GM21381 (cell line): ENCODE measurements at regions not wholly inside any gene's neighbourhood (a gene's known extent, or its start where the extent isn't known, plus 50 kb on each side); places are given as distances from the start of the nearest gene placed in this dataset.

Experiments used
- ATAC-seq: cut with Tn5 transposase; IDR thresholded peaks from one replicate; pipeline ENCODE4 v1.9.1; 2021; ENCODE audit warnings: mild to moderate bottlenecking, moderate library complexity; ENCODE audit not compliant: unreplicated experiment

DNA sequence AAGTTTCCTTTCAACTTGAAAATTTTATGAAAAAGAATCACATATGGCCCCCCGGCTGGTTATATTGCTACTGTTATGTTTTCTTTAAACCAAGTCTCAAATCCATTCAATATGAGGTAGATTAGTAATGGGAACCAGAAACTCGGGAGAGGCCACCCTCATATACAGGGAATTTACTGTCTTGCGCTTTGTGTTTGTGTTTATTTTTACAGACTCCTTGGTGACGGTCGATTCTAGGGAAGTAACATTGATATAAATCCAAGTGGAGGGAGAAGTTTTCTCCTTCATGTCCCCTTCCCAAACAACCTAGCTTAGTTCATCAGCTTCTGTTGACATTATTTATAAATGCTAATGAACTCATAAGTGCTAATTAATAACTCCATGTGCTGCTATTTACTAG lies 163.5 kb upstream of the LMO4 start:
- ATAC-seq = no peak

DNA sequence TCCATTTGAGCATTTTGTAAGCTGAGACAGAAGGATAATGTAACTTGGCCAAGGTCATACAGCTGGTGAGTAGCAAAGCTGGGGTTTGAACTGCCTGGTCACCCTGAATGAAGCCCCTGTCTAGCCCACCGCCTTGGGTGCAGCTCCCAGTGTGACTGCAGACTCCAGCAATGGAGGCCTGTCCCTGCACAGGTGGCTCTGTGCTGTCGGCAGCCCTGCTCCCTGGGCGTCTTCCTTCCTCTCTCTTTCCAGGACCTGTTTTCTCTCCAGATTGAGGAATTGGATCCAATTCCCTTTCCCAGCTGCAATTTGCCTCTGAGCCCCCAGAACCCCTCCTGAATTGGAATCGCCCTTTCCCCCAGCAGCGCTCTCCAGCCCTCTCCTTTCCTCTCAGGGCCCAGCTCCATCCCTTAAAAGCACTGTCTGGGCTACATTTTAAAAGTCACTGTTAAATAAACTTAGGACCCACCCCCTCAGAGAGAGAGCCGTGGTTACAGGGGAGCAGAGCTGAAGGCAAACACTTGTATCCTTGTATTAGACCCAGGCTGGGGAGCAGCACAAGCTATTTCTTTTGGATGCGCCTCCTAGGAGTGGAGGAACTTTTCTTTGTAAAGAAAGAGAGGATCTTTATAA lies 161.4 kb upstream of the LMO4 start:
- ATAC-seq = no peak

DNA sequence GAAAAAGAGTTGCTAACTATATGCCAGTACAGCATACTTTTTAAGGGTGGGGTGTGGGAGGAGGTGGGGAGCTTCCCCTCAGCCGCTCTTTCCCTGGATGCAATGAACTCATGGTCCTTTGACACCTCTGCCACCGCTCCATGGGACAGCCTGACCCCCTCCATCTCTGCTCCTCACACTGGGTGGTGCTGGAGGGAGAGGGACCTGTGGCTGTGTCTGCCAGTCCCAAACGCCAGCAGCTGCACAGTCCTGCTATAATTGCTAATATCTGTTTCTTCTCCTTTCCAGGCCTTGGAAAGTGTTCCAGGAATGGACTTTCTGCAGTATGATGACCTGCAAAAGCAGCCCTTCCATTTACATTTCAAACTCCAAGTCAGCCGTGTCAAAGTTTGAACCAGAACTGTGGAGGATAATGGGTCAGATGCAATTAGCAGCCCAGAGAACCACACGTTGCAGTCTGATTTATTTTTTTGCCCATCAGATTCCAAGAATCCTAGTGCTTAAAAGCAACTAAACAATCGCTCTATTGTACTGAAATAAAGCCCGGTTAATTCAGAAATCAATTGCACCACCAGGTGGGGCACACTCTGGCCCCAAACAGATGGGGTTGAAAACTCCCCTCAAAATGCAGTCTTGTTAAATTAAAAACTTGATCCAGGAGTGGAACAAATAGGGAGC lies 160.7 kb upstream of the LMO4 start:
- no peak for ATAC-seq

DNA sequence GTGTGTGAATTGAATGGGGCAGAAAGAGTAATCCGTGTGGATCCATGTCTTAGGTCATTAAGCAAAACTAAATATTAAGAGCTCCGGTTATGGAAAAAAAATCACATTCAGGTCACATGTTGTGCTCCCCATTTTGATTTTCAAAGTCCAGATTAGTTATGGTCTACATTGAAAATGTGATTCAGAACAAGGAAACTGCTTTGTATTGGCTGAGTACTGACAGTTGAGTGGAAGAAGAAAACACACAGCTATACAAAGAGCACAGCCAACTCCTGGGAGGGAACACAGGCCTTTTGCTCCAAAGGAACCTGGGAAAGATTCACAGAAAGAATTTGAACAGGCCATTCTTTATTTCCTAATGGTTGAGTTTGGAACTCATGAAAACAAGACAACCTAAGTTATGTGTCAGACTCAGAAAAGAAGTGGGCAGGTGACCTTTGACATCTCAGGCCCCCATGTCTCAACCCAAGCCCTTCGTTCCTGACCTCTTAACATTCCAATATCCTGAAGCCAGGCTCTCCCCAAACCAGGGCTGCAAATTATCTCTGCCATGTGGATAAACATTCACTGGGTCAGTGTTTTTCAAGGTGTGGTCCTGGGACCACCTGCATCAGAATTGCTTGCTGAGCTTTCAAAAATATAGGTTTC lies 159.3 kb upstream of the LMO4 start:
- ATAC-seq = no peak

DNA sequence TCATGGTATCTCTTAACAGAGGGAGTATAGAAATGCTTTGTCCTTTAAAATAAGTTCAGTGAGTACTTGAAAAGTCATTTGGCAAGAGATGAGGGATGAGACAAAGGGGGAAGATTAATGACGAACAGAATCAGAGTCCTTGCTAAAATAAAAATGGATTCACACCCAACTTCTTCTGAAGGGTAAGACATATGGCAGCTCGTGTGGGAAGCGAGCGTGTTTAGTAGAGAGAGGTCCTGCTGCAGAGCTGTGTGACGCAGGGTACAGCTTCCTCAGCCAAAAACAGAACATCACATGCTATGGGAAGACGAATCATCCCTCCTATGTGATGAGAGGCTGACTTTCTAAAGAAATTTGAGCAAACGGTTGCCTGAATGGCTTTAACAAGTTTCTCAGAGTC lies 158.5 kb upstream of the LMO4 start:
- ATAC-seq = no peak

DNA sequence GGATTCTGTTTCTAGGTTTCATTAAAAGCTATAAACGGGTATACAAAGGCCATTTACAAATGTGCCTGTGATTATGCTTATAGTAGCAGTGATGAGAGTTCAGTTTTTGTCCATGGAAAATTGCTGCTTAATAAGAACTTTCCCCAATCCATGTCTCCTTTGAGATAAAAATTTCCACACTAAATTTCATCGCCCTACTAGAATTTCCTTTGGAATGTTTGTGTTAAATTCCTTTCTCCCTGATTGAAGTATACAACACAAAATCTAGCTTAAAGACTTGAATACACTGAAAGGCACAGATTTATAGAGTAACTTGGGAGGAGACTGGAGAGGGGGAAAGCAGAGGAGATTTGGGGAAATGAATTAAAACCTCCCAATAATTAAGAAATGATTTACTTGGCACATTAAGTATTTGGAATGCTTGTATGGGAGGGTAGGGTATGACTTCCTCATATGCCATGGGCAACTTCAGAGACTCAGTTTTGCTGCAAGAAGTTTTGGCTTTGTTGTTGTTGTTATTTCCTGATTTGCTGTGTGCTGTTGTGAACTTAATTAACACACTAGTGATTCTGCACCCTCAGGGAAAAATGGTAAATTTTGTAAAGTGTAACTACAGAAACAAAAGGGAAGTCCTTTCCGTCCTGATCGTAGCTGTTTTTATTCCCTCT lies 157.6 kb upstream of the LMO4 start:
- ATAC-seq = no peak

DNA sequence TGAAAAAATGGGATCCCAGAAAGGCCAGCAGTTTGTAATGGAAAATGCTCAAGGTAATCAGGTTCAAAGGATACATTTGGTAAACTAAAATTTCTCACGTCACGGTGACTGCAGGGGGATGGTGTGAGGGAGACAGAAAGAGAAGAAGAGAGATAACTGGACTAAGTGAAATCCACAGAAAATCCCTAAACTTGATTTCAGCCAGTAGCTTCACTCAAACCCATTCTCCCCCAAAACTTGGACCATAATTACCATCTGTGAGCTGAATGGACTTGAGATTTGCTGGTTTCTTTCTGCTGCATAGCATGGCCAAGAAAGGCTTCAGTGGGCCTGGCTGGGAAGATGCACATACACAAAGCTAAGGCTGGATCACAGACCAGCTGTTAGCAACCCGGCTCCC lies 155.4 kb upstream of the LMO4 start:
- no peak for ATAC-seq

DNA sequence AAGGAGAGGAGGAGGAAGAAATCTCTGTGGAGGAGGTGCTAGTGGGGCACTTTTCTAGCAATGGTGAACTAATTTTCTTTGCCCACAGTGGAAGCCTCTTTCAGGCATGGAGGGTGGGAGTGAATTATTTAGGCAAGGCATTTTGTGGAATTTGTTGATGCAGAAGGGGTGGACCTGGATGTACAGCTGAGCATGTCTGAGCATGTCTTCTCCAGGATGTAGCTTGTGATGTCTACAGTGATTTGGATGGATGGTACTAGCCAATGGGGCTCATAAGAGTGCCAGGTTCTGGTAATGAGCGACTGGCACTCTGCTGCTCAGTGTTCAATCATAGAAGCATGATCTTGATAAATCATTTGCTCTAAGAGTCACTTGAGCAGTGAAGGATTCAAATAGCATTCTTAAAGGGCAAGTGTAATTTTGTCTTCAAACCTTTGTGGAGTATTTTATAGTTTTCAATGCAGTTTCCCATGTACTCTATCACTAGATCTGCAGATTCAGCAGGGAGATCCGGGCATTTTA lies 153.9 kb upstream of the LMO4 start:
- ATAC-seq = no peak

DNA sequence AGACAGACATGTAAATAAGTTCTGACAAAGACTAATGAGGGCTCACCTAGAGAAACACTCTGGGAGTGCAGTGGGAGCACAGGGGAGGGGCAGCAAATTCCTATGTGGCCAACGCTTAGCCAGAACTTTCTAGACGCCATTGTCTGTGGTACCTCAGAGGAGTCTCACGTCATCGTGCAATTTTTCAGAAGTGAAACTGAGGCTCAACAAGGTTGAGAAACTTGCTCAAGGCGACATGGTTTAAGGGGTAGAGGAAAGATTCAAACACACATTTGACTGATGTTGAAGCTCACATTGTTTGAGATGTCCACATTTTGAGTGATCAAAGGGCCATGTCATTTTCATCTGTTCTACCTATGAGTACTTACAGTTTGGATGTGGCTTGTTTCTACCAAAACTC lies 152.6 kb upstream of the LMO4 start:
- ATAC-seq = no peak

DNA sequence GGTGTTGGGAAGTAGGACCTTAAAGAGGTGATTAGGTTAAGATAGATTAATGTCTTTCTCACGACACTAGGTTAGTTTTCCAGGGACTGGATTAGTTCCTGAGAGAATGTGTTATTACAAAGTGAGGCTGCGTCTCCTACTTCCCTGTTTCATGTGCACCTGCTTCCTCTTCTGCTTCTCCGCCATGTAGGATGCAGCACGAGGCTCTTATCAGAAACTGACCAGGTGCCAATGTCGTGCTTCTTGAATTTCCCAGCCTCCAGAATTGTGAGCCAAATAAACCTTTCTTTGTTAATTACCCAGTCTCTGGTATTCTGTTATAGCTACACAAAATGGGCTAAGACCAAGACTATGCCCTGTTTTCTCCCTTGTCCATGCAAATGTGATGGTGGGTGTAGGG lies 152.2 kb upstream of the LMO4 start:
- no peak for ATAC-seq

DNA sequence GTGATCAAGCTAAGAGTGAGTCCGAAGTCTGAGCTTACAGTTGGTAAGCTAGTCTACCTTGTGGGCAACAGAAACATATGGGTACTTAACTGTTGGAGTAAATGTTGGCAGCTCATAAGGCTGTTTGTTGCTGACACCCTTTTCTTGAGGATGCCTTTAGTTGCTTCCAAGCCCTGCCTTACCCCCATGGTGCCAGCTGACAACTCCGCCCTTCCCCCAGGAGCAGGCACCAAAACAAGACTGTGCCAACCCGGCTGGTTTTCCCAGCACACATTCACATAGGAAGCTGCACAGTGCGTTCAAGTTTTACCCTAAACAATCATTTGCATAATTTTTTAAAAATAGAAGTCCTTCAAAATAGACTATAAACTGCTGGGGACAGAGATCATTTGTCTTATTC lies 150.2 kb upstream of the LMO4 start:
- ATAC-seq = no peak

DNA sequence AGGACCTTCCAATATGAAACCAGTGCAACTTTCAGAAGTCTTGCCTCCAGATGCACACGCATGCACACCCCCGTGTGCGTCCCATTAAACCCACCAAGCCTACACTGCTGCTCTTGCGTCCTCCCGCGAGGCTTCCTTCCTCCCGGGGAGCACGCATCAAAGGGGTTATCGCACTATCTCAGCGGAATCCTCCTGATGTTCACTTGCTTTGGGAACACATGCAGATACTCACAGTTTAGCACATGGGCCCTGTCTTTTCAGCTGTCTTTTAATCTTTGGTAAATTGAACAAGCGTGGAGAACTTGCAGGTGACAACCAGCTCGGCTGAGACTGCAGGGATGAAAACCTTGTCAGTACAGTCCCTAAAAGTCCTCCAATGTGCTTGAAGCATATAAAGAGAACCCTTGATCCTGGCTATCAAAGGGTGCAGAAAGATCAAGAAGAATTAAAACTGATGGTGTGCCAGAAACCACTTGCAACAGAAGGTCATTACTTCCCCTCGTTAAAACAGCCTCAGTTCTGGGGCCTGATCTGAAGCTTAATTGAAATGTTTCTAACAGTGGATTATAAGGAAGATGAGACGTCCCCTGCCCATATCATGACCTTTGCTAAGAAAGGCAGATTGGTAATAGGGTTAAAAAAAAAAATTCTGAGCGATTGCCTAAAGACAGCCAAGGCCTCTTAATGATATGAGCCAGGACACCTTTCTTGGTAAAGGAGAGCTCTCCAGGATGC lies 149.4 kb upstream of the LMO4 start:
- ATAC-seq = no peak

DNA sequence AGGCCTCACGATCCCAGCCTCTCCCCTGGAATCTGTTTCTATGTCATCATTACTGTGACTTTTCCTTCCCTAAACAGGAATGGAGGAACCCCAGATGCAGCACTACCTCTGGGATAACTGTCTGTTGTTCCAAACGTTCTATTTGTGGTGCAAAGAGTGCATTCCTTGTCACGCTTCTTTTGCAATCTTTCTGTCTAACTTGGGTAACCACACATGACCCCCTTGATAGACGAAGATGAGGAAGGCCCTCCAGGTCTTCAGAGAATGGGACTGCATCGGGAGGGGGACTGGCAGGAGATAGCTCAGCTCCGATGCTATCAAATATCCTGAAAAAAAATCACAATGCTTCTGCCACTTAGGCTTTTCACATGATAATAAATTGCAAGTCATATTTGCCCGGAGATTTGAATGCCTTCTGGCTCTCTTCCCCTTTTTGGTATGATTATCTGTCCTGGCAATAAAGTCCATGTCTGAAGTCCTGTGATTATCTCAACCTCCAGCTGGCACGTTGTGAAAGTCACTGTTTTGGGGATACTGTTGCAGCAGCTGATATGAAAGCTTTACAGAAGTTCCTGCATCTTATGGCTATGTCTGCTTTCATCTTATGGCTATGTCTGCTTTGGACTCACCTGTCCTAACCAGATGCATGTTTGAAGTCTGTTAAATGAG lies 148.7 kb upstream of the LMO4 start:
- no peak for ATAC-seq

DNA sequence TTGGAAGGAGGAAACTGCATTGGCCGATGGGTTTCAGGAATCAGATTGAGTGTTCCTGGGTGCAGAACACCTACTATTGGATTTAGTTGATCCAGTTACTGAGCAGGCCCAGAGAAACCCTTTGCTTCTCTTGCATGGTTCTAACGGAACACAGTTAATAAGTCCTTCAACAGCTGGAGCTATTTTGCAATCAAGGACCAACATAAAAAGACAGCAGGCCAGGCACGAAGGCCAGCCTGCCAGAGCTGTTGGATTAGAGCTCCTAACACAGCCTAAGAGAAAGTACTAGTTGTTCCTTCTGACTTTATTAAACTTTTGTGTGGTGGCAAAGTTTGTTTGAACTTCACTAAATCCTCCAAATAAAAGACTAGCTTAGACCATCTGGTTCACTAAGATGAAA lies 148.0 kb upstream of the LMO4 start:
- no peak for ATAC-seq

DNA sequence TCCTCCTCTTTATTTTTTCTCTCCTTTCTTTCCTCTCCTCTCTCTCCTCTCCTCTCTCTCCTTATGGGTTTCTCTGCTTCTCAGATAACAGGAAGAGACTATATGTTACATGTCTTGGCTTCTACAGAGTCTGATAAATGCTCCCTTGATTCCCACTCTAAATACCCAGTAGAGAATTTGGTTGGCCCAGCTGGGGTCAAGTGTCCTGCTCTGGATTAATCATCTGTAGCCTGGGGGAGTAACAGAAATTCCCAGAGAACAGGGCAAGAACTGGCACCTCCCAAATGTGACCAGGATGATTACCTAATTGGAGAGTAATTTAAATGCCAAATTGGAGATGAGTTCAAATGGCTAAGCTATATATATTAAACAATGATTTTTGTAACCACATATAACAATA lies 146.1 kb upstream of the LMO4 start:
- ATAC-seq = no peak

DNA sequence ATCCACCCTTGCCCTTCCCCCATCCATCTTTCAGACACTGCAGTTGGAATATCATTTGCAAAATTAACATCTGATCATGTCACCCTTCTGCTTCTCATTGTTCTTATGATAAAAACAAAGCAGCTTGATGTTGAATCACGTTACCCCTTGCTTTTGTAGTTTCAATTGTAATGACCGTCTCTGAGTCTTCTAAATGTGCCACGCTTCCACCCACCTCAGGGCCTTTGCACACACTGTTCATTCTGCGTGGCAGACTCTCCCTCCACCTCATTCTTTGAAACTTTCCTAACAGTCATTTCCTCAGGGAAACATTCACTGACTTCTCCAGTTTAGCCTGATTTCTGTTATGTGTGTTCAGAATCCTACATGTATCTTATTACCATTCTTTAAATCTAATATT lies 143.6 kb upstream of the LMO4 start:
- ATAC-seq = no peak

DNA sequence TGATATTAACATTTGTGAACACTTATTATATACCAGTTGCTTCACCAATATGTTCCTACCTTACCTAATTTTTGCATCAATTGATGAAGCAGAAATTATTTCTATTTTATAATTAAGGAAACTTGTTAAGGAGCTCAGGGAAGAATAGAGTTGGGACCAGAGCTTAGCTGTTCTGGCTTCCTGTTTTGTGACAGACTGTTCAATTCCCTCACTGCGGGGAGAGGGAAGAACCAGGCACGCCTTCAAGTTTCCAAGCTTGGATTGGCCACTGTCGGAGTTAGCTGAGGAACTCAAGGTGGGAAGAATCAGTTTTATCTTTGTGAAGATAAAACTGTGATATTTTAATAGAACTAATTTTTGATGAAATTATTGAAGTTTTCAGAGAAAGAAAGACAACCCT lies 142.3 kb upstream of the LMO4 start:
- no peak for ATAC-seq

DNA sequence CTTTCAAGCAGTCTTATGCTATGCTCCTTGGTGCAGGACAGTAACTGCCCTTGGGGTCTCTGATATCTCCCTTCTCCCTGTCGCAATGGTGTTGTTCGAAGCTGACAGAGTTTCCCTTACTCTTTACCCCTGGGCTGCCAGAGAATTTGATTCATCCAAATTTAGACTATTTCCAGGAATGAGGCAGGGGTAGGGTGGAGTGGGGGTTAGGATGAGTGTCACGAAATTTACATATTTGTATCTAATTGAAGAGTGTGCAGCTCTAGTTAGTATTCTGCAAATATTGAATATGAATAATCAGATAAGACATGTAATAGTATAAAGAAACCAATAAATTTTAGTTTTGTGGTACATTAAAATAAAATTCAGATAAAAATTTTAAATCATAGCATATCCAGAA lies 140.0 kb upstream of the LMO4 start:
- ATAC-seq = no peak

DNA sequence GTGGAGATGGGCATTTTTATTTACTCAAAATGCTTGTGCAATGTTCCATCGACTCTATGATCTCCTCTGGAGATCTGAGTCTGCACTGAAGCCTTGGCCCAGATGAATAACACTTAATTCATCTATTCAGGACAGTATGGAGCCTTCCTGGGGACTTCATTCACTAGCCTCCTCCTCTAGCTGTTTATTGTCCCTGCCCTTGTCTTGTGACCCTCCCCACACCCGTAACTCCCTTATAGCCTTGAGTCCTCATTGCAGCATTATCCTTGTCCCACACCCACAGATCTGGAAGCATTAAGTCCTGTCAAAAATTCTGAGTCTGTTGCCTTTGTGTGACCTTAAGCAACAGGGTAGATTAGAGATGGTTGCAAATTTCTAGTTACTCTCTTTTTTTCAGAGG lies 138.3 kb upstream of the LMO4 start:
- no peak for ATAC-seq

DNA sequence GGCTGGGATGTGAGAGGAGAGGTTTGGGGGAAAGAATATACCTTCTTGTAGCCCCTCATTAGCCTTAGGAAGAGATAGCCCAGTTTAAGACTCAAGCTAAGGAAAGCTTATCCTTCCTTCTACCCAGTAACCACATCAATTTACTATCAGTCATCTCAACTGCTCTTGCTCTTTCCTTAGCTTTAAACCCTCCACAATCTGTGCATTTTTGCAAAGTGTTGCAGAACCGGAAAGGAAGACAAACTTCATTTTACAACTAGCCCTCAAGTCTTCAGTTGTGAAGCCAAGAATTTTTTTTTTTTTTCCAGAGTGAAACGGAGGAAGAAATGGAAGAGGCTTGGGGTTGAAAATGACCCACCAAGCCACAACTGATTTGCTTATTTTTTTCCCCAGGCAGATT lies 137.0 kb upstream of the LMO4 start:
- ATAC-seq = no peak
